GM12875 (cell line): ENCODE measurements at regions not wholly inside any gene's neighbourhood (a gene's known extent, or its start where the extent isn't known, plus 50 kb on each side); places are given as distances from the start of the nearest gene placed in this dataset.

Experiments used
- H3K4me3 ChIP-seq: one replicate; pipeline ENCODE4 v1.5.1; 2011; ENCODE audit warnings: low read depth, low read length, control low read depth
- CTCF ChIP-seq: IDR thresholded peaks from 2 replicates; pipeline ENCODE4 v1.5.1; 2011; ENCODE audit warnings: low read depth, mild to moderate bottlenecking, control low read depth, inconsistent platforms, low read length, moderate library complexity, borderline replicate concordance; ENCODE audit not compliant: insufficient read depth

GRCh38 chr2:64284751-64285150 is 140.5 kb upstream of the PELI1 start:
- TF ChIP-seq CTCF: no peak

DNA sequence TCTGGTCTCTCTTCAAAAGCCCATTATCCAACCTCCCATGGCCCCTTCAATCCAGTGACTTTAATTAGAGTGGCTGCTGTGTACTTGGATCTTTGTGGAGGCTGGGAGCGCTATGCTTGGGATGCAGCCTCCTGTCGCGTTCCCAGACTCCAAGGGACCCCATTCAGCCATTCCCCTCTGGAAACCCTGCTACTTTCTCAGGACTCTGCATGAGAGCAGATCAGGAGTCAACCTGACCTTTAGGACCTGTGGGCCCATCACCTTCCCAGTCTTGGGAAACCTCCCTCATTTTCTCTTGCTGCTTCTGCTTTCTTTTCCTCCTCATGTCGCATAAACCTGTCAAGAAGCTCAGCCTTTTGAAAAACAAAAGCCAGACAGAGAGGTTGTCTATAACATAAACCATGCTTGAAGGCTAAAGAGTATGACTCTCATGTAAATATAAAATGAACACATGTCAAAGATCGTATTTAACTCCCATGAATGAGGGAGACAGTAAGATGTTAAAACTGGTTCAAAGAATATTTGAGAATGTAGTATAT is 143.1 kb upstream of the PELI1 start:
- no peak overlapping the region for H3K4me3 ChIP-seq
- no peak for TF ChIP-seq CTCF

More at GRCh38 chr2:64284751-64285150, 140.5 kb upstream of the PELI1 start:
- no peak overlapping the region for H3K4me3 ChIP-seq

- no peak for TF ChIP-seq CTCF
- no peak overlapping the region for H3K4me3 ChIP-seq
Observed at GRCh38 chr2:64288321-64289193, 144.3 kb upstream of the PELI1 start.

- no peak for TF ChIP-seq CTCF
- no peak overlapping the region for H3K4me3 ChIP-seq
Observed at GRCh38 chr2:64289251-64289650, 145.0 kb upstream of the PELI1 start.

- H3K4me3 ChIP-seq: no peak overlapping the region
- TF ChIP-seq CTCF: no peak
Observed at GRCh38 chr2:64289737-64290136, 145.5 kb upstream of the PELI1 start.

- no peak for TF ChIP-seq CTCF
- no peak overlapping the region for H3K4me3 ChIP-seq
Observed at GRCh38 chr2:64291181-64291580, 147.0 kb upstream of the PELI1 start.
